Kidney epithelial cell (primary cell): ENCODE measurements at regions not wholly inside any gene's neighbourhood (a gene's known extent, or its start where the extent isn't known, plus 50 kb on each side); places are given as distances from the start of the nearest gene placed in this dataset.

Experiments
- DNase-seq: peaks from one replicate; pipeline ENCODE4 v3.0.0-alpha.2; 2010; ENCODE audit warnings: low read depth
- H3K27me3 ChIP-seq: 2 replicates; pipeline ENCODE4 v1.6.0; 2011; ENCODE audit warnings: low read length; ENCODE audit not compliant: control insufficient read depth, insufficient read depth
- H3K36me3 ChIP-seq: 2 replicates; pipeline ENCODE4 v1.5.1; 2011; ENCODE audit warnings: low read length; ENCODE audit not compliant: control insufficient read depth, insufficient read depth
- H3K4me3 ChIP-seq: 2 replicates; pipeline ENCODE4 v1.5.1; 2011; ENCODE audit warnings: low read depth, mild to moderate bottlenecking, control low read depth, low read length
- CTCF ChIP-seq: IDR thresholded peaks from 2 replicates; pipeline ENCODE4 v1.5.1; 2011; ENCODE audit warnings: mild to moderate bottlenecking, moderate library complexity, low read length, control low read depth, inconsistent platforms; ENCODE audit not compliant: insufficient read depth, poor library complexity, severe bottlenecking

- TF ChIP-seq CTCF = no peak
- no peaks in the 10 kb centered on the region for H3K36me3 ChIP-seq
- no peak overlapping the region for H3K4me3 ChIP-seq
- no peak for DNase-seq
- H3K27me3 ChIP-seq = no peaks in the 10 kb centered on the region
These were observed 57.2 kb upstream of the MED9 start for GRCh38 chr17:17419631-17420030.

- no peak for TF ChIP-seq CTCF
- Histone ChIP-seq H3K4me3 (no peak overlapping the region), H3K27me3 (no peaks in the 10 kb centered on the region), H3K36me3 (no peaks in the 10 kb centered on the region)
- DNase-seq = no peak
These were observed 56.7 kb upstream of the MED9 start for GRCh38 chr17:17420082-17420481.

GRCh38 chr17:17420561-17421269, 56.1 kb upstream of the MED9 start:
- TF ChIP-seq CTCF = no peak
- no peak for DNase-seq
- Histone ChIP-seq H3K36me3 (no peaks in the 10 kb centered on the region), H3K4me3 (no peak overlapping the region), H3K27me3 (no peaks in the 10 kb centered on the region)

- TF ChIP-seq CTCF = no peak
- DNase-seq = no peak
- H3K36me3 ChIP-seq = no peaks in the 10 kb centered on the region
- H3K4me3 ChIP-seq = no peak overlapping the region
- no peaks in the 10 kb centered on the region for H3K27me3 ChIP-seq
These were observed 55.2 kb upstream of the MED9 start for GRCh38 chr17:17421346-17422216.

- no peak for TF ChIP-seq CTCF
- Histone ChIP-seq H3K27me3 (no peaks in the 10 kb centered on the region), H3K36me3 (no peaks in the 10 kb centered on the region), H3K4me3 (no peak overlapping the region)
- no peak for DNase-seq
These were observed 54.6 kb upstream of the MED9 start for GRCh38 chr17:17422217-17422610.
